SU-DHL-6 (cell line): ENCODE measurements at regions not wholly inside any gene's neighbourhood (a gene's known extent, or its start where the extent isn't known, plus 50 kb on each side); places are given as distances from the start of the nearest gene placed in this dataset.

Source experiments
- H2AFZ ChIP-seq: fragments of 200-600 bp; sonication (generic); 2 replicates; pipeline ENCODE4 v1.6.1; 2014; ENCODE audit warnings: low read depth, mild to moderate bottlenecking, moderate library complexity, mixed read lengths, antibody characterized with exemption, low read length; ENCODE audit not compliant: severe bottlenecking
- H3F3A ChIP-seq: fragments of 200-600 bp; shearing (Covaris generic); 2 replicates; pipeline ENCODE4 v1.6.0; 2016; ENCODE audit warnings: antibody characterized with exemption, mild to moderate bottlenecking; ENCODE audit not compliant: insufficient read depth
- H3K27ac ChIP-seq: fragments of 200-600 bp; sonication (generic); 2 replicates; pipeline ENCODE4 v1.5.1; 2016; ENCODE audit warnings: low read depth, mild to moderate bottlenecking, low read length, moderate library complexity, mixed read lengths
- H3K27me3 ChIP-seq: fragments of 200-600 bp; sonication (generic), shearing (Covaris generic); 2 replicates; pipeline ENCODE4 v1.6.0; 2014; ENCODE audit warnings: mild to moderate bottlenecking, low read length
- H3K36me3 ChIP-seq: fragments of 200-600 bp; sonication (generic); 2 replicates; pipeline ENCODE4 v1.6.1; 2014; ENCODE audit warnings: mild to moderate bottlenecking, low read length, mixed read lengths
- H3K4me2 ChIP-seq: fragments of 300-600, 200-600 bp; shearing (Covaris generic), sonication (generic); 2 replicates; pipeline ENCODE4 v1.6.0; 2014; ENCODE audit warnings: low read length, low read depth, mild to moderate bottlenecking; ENCODE audit not compliant: poor library complexity, severe bottlenecking
- H3K4me3 ChIP-seq: fragments of 200-600 bp; sonication (generic); 2 replicates; pipeline ENCODE4 v1.5.1; 2014; ENCODE audit warnings: antibody characterized with exemption, low read length, mild to moderate bottlenecking, mixed read lengths; ENCODE audit not compliant: insufficient read depth, poor library complexity, severe bottlenecking
- H3K79me2 ChIP-seq: fragments of 200-600 bp; sonication (generic); 2 replicates; pipeline ENCODE4 v1.6.1; 2014; ENCODE audit warnings: mild to moderate bottlenecking, low read length, moderate library complexity; ENCODE audit not compliant: insufficient read depth
- H3K9ac ChIP-seq: fragments of 200-600 bp; sonication (generic); 2 replicates; pipeline ENCODE4 v1.7.0; 2014; ENCODE audit warnings: mild to moderate bottlenecking, low read length
- H3K9me2 ChIP-seq: fragments of 200-600 bp; sonication (generic); replicated peaks from 2 replicates; pipeline ENCODE4 v1.6.1; 2014; ENCODE audit warnings: low read length; ENCODE audit not compliant: insufficient read depth
- H3K9me3 ChIP-seq: fragments of 200-600 bp; sonication (generic); 2 replicates; pipeline ENCODE4 v1.6.1; 2014; ENCODE audit warnings: low read length, mixed read lengths; ENCODE audit not compliant: insufficient read depth
- H4K20me1 ChIP-seq: fragments of 200-600 bp; sonication (generic); 2 replicates; pipeline ENCODE4 v1.6.1; 2014; ENCODE audit warnings: low read depth, mild to moderate bottlenecking, antibody characterized with exemption, low read length, moderate library complexity, mixed read lengths
- EZH2phosphoT487 ChIP-seq: fragments of 200-600 bp; sonication (generic), shearing (Covaris generic); conservative IDR thresholded peaks from 2 replicates; pipeline ENCODE4 v1.6.1; 2018; ENCODE audit warnings: mild to moderate bottlenecking, antibody characterized with exemption, low read length, moderate library complexity, mixed read lengths
- TF ChIP-seq, protein P1 (sequence below): fragments of 200-600 bp; sonication (generic); IDR thresholded peaks from one replicate; pipeline ENCODE4 v1.5.1; 2017; ENCODE audit warnings: antibody characterized with exemption, mild to moderate bottlenecking, low read length, moderate library complexity; ENCODE audit not compliant: insufficient read depth, poor library complexity, severe bottlenecking

GRCh38 chr6:76472858-76473257 lies 400.4 kb upstream of the IMPG1 start:
- Histone ChIP-seq H3K27ac (no peak overlapping the region), H4K20me1 (no peaks in the 10 kb centered on the region), H3K4me2 (no peak overlapping the region), H3K27me3 (no peaks in the 10 kb centered on the region), H2AFZ (no peak overlapping the region), H3K79me2 (no peaks in the 10 kb centered on the region), H3K9me3 (no peaks in the 10 kb centered on the region), H3F3A (no peaks in the 10 kb centered on the region), H3K9ac (no peak overlapping the region), H3K9me2 (no peaks in the 10 kb centered on the region), H3K4me3 (no peak overlapping the region), H3K36me3 (no peaks in the 10 kb centered on the region)
- TF ChIP-seq, protein P1, sequence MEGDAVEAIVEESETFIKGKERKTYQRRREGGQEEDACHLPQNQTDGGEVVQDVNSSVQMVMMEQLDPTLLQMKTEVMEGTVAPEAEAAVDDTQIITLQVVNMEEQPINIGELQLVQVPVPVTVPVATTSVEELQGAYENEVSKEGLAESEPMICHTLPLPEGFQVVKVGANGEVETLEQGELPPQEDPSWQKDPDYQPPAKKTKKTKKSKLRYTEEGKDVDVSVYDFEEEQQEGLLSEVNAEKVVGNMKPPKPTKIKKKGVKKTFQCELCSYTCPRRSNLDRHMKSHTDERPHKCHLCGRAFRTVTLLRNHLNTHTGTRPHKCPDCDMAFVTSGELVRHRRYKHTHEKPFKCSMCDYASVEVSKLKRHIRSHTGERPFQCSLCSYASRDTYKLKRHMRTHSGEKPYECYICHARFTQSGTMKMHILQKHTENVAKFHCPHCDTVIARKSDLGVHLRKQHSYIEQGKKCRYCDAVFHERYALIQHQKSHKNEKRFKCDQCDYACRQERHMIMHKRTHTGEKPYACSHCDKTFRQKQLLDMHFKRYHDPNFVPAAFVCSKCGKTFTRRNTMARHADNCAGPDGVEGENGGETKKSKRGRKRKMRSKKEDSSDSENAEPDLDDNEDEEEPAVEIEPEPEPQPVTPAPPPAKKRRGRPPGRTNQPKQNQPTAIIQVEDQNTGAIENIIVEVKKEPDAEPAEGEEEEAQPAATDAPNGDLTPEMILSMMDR = no peak
- TF ChIP-seq EZH2phosphoT487 = no peak

DNA sequence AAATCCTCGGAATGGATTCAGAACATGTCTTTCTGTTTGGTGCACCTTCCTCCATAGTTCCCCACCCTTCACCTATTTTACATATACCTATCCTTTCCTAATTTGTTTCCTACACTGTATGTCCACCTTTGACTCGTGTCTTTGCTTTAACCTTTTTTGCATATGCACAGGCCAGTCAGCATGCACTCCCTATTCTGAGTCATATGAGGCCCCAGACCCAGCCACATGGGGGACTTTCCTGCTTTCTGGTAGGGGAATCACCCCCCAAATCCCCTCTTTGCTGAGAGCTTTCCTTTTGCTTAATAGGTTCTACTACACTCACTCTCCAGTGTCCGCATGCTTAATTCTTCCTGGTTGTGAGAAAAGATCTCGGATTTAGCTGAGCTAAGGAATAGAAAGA lies 393.8 kb upstream of the IMPG1 start:
- TF ChIP-seq, protein P1 = no peak
- no peak for TF ChIP-seq EZH2phosphoT487
- no peak overlapping the region for H2AFZ ChIP-seq
- no peaks in the 10 kb centered on the region for H3F3A ChIP-seq
- H4K20me1 ChIP-seq = no peaks in the 10 kb centered on the region
- no peak overlapping the region for H3K4me3 ChIP-seq
- no peaks in the 10 kb centered on the region for H3K9me3 ChIP-seq
- no peaks in the 10 kb centered on the region for H3K79me2 ChIP-seq
- H3K36me3 ChIP-seq = no peaks in the 10 kb centered on the region
- no peak overlapping the region for H3K9ac ChIP-seq
- no peaks in the 10 kb centered on the region for H3K27me3 ChIP-seq
- H3K4me2 ChIP-seq = no peak overlapping the region
- H3K27ac ChIP-seq = no peak overlapping the region
- H3K9me2 ChIP-seq = no peaks in the 10 kb centered on the region

DNA sequence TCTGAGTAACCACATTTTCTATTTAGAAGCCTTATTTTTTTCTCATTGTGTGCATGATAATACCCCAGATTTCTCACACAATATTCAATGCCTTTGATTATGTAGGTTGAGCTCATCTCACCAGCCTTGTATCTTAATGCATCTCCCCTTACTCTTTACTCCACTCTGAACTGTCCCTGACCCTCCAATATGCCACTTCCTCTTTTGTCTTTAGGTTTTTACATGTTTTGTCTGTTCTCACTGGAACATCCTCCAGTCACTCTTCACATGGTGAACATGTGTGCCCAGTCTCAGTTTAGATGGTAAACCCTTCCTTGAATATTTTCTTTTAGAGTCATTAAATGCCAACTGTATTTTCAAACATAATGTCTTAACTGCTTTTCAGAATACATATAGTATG lies 392.9 kb upstream of the IMPG1 start:
- H3K79me2 ChIP-seq = no peaks in the 10 kb centered on the region
- H3K9me2 ChIP-seq = no peaks in the 10 kb centered on the region
- no peaks in the 10 kb centered on the region for H4K20me1 ChIP-seq
- no peak overlapping the region for H3K9ac ChIP-seq
- no peak for TF ChIP-seq EZH2phosphoT487
- TF ChIP-seq, protein P1 = no peak
- H2AFZ ChIP-seq = no peak overlapping the region
- H3F3A ChIP-seq = no peaks in the 10 kb centered on the region
- H3K27ac ChIP-seq = no peak overlapping the region
- no peaks in the 10 kb centered on the region for H3K27me3 ChIP-seq
- no peaks in the 10 kb centered on the region for H3K36me3 ChIP-seq
- no peak overlapping the region for H3K4me3 ChIP-seq
- no peaks in the 10 kb centered on the region for H3K9me3 ChIP-seq
- H3K4me2 ChIP-seq = no peak overlapping the region
